ENCODE measurements at regions not wholly inside any gene's neighbourhood (a gene's known extent, or its start where the extent isn't known, plus 50 kb on each side); places are given as distances from the start of the nearest gene placed in this dataset.

DNA sequence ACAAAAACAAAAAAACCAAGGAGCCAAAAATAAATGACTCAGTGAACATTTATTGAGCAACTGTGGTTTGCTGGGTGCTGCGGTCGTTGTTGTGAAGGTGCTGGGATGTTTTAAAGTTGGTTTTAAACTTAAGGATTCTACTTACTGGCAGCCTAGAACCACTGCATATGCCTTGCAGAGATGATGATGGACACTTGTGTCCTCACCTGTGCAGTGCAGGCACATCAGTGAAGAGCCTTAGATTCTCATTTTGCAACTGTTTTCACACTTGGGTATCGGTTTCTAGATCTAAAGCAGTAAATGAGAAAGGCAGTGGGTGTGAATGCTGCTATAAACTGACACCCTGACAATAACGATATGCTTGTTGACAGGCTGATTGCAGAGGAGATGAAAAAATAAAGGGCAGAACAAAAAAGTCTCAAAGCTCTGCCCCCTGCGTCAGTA is 68.8 kb downstream of the UTRN start:
- TF ChIP-seq, protein P1, sequence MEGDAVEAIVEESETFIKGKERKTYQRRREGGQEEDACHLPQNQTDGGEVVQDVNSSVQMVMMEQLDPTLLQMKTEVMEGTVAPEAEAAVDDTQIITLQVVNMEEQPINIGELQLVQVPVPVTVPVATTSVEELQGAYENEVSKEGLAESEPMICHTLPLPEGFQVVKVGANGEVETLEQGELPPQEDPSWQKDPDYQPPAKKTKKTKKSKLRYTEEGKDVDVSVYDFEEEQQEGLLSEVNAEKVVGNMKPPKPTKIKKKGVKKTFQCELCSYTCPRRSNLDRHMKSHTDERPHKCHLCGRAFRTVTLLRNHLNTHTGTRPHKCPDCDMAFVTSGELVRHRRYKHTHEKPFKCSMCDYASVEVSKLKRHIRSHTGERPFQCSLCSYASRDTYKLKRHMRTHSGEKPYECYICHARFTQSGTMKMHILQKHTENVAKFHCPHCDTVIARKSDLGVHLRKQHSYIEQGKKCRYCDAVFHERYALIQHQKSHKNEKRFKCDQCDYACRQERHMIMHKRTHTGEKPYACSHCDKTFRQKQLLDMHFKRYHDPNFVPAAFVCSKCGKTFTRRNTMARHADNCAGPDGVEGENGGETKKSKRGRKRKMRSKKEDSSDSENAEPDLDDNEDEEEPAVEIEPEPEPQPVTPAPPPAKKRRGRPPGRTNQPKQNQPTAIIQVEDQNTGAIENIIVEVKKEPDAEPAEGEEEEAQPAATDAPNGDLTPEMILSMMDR (IDR thresholded peaks at IDR 0.05) = no peak
- TF ChIP-seq EZH2 (IDR thresholded peaks at IDR 0.05; ENCODE audit: borderline replicate concordance, insufficient read depth, low read depth, low read length, poor library complexity, severe bottlenecking) = no peak
